ENCODE measurements at regions not wholly inside any gene's neighbourhood (a gene's known extent, or its start where the extent isn't known, plus 50 kb on each side); places are given as distances from the start of the nearest gene placed in this dataset.

GRCh38 chr12:130104571-130105106 lies 57.6 kb upstream of the FZD10 start:
- DNase-seq: no peak

GRCh38 chr12:130109062-130109945 lies 53.0 kb upstream of the FZD10 start:
- DNase-seq: no peak

- DNase-seq: no peak
Measured at GRCh38 chr12:130110914-130111313, 51.4 kb upstream of the FZD10 start.

GRCh38 chr12:130111965-130112496 lies 50.2 kb upstream of the FZD10 start:
- no peak for DNase-seq

Data from suppressor macrophage treated with lipopolysaccharide for 1 hour (primary cell).